ENCODE measurements at regions not wholly inside any gene's neighbourhood (a gene's known extent, or its start where the extent isn't known, plus 50 kb on each side); places are given as distances from the start of the nearest gene placed in this dataset.

GRCh38 chr20:60751826-60752225 lies 500.2 kb upstream of the CDH4 start:
- TF ChIP-seq CTCF (conservative IDR thresholded peaks at IDR 0.05; ENCODE audit: low read depth, low read length), result no peak
- DNase-seq (ENCODE audit: low read depth), result no peak
- H3K4me3 ChIP-seq (ENCODE audit: low read depth, low read length), result no peak overlapping the region

GRCh38 chr20:60752741-60753420 lies 499.2 kb upstream of the CDH4 start:
- DNase-seq (ENCODE audit: low read depth), result no peak
- H3K4me3 ChIP-seq (ENCODE audit: low read depth, low read length), result no peak overlapping the region
- no peak for TF ChIP-seq CTCF (conservative IDR thresholded peaks at IDR 0.05; ENCODE audit: low read depth, low read length)

- no peak for TF ChIP-seq CTCF (conservative IDR thresholded peaks at IDR 0.05; ENCODE audit: low read depth, low read length)
- H3K4me3 ChIP-seq (ENCODE audit: low read depth, low read length), result no peak overlapping the region
- DNase-seq (ENCODE audit: low read depth), result no peak
Observed at GRCh38 chr20:60754856-60755255, 497.2 kb upstream of the CDH4 start.

GRCh38 chr20:60759651-60760050 lies 492.4 kb upstream of the CDH4 start:
- no peak for DNase-seq (ENCODE audit: low read depth)
- no peak for TF ChIP-seq CTCF (conservative IDR thresholded peaks at IDR 0.05; ENCODE audit: low read depth, low read length)
- no peak overlapping the region for H3K4me3 ChIP-seq (ENCODE audit: low read depth, low read length)

GRCh38 chr20:60760256-60761000 lies 491.6 kb upstream of the CDH4 start:
- no peak for DNase-seq (ENCODE audit: low read depth)
- TF ChIP-seq CTCF (conservative IDR thresholded peaks at IDR 0.05; ENCODE audit: low read depth, low read length), result no peak
- H3K4me3 ChIP-seq (ENCODE audit: low read depth, low read length), result no peak overlapping the region

- no peak for TF ChIP-seq CTCF (conservative IDR thresholded peaks at IDR 0.05; ENCODE audit: low read depth, low read length)
- no peak for DNase-seq (ENCODE audit: low read depth)
- no peak overlapping the region for H3K4me3 ChIP-seq (ENCODE audit: low read depth, low read length)
Observed at GRCh38 chr20:60761056-60761455, 491.0 kb upstream of the CDH4 start.

GRCh38 chr20:60762386-60762785 lies 489.7 kb upstream of the CDH4 start:
- H3K4me3 ChIP-seq (ENCODE audit: low read depth, low read length), result no peak overlapping the region
- DNase-seq (ENCODE audit: low read depth), result no peak
- TF ChIP-seq CTCF (conservative IDR thresholded peaks at IDR 0.05; ENCODE audit: low read depth, low read length), result no peak

Measured in choroid plexus epithelial cell (primary cell).